ENCODE measurements at regions not wholly inside any gene's neighbourhood (a gene's known extent, or its start where the extent isn't known, plus 50 kb on each side); places are given as distances from the start of the nearest gene placed in this dataset.

DNA sequence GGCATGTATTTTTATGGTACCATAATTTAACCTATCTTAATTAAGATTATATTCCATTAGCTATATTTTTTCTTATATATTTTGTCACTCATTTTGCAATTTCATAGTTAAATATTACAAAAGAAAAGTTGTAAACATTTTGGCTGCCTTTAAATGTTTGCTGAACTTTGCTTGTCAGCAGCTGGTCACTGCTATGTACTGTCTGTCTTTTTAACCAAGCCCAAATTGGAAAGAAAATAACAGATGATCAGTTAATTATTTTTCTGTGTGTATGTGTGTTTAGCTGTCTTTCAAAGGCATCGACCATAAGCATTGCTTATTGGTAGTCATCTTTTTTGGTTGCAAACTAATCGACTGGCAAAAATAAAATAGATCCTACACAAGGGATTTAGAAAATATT is 54.4 kb upstream of the SMAD1 start:
- intact Hi-C loops (cut with micrococcal nuclease; ENCODE audit: unreplicated experiment) = no loop called here
- H3K36me3 ChIP-seq (ENCODE audit: control insufficient read depth in 2 of 2, insufficient read depth in 2 of 2, low read length in 1 of 2) = no peaks in the 10 kb centered on the region
- ATAC-seq = no peak
- in situ Hi-C loops (cut with MboI) = no loop called here
- H4K20me1 ChIP-seq (ENCODE audit: control insufficient read depth, insufficient read depth) = no peaks in the 10 kb centered on the region
- SMC1A ChIA-PET (ENCODE audit: uncharacterized antibody, unreplicated experiment) = interaction anchor here (0.5 to 1.0 kb wide), 4 partner anchors 69 to 196 kb away, joined by 3 to 4 read pairs (median 3); no protein-coding TSS in a partner anchor
- POLR2A ChIA-PET = no interaction called here
- H3K27ac ChIP-seq (ENCODE audit: control insufficient read depth, insufficient read depth) = no peak overlapping the region
- RAD21 ChIA-PET (ENCODE audit: unreplicated experiment) = interaction anchor here (1.7 kb wide), 1 partner anchor 193 kb away, joined by 4 read pairs; no protein-coding TSS in a partner anchor
- no peaks in the 10 kb centered on the region for H3K79me2 ChIP-seq (ENCODE audit: control insufficient read depth, insufficient read depth, low read length)
- WGBS (ENCODE audit: insufficient coverage, insufficient replicate concordance, low lambda C conversion rate, missing lambda C conversion rate) = 22% methylated on average over 2 of the region's 2 CpGs
- H3K4me2 ChIP-seq (ENCODE audit: control insufficient read depth, insufficient read depth) = no peak overlapping the region
- FAIRE-seq = no peak
- H2AFZ ChIP-seq (ENCODE audit: control insufficient read depth, low read depth, low read length) = no peak overlapping the region
- BruUV-seq (replicated peaks) = no TSS peak
- no peak overlapping the region for H3K4me3 ChIP-seq
- H3K27me3 ChIP-seq (replicated peaks in 1 of 2; ENCODE audit: control insufficient read depth in 2 of 2, insufficient read depth in 2 of 2, low read length in 1 of 2) = no peaks in the 10 kb centered on the region; a peak in 1 of 4 replicates
- CTCF ChIA-PET = interaction anchor here (0.9 kb wide), 1 partner anchor 19 kb away, joined by 3 read pairs; no protein-coding TSS in a partner anchor
- H3K4me1 ChIP-seq (ENCODE audit: control insufficient read depth, insufficient read depth, low read length) = no peaks in the 10 kb centered on the region
- no peaks in the 10 kb centered on the region; the same call in 1 of the 3 replicates for H3K9me3 ChIP-seq (replicated peaks; ENCODE audit: control insufficient read depth, insufficient read depth, low read length)
- H3K9ac ChIP-seq (ENCODE audit: control insufficient read depth, insufficient read depth, low read length) = no peak overlapping the region
- TF ChIP-seq TARDBP (IDR thresholded peaks at IDR 0.05; ENCODE audit: borderline replicate concordance) (no peak), MXI1 (IDR thresholded peaks at IDR 0.05; ENCODE audit: low read depth, low read length) (no peak), NR2C1 (IDR thresholded peaks at IDR 0.05) (no peak), JUND (IDR thresholded peaks at IDR 0.05; ENCODE audit: low read depth, low read length) (no peak), POLR2AphosphoS2 (IDR thresholded peaks at IDR 0.05; ENCODE audit: low read depth, low read length) (no peak), IRF4 (IDR thresholded peaks at IDR 0.05; ENCODE audit: low read depth, low read length) (no peak)
- TF ChIP-seq, protein P1, sequence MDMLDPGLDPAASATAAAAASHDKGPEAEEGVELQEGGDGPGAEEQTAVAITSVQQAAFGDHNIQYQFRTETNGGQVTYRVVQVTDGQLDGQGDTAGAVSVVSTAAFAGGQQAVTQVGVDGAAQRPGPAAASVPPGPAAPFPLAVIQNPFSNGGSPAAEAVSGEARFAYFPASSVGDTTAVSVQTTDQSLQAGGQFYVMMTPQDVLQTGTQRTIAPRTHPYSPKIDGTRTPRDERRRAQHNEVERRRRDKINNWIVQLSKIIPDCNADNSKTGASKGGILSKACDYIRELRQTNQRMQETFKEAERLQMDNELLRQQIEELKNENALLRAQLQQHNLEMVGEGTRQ (IDR thresholded peaks at IDR 0.05; ENCODE audit: borderline replicate concordance, low read depth, low read length) = no peak
- TF ChIP-seq, protein P2, sequence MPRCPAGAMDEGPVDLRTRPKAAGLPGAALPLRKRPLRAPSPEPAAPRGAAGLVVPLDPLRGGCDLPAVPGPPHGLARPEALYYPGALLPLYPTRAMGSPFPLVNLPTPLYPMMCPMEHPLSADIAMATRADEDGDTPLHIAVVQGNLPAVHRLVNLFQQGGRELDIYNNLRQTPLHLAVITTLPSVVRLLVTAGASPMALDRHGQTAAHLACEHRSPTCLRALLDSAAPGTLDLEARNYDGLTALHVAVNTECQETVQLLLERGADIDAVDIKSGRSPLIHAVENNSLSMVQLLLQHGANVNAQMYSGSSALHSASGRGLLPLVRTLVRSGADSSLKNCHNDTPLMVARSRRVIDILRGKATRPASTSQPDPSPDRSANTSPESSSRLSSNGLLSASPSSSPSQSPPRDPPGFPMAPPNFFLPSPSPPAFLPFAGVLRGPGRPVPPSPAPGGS (IDR thresholded peaks at IDR 0.05; ENCODE audit: borderline replicate concordance, insufficient read depth, low read depth, low read length, poor library complexity, severe bottlenecking) = no peak
- no peak for DNase-seq (ENCODE audit: low read depth, low spot score)

All from GM12878 (cell line).